Ovary (tissue), 7 donors: ENCODE measurements at regions not wholly inside any gene's neighbourhood (a gene's known extent, or its start where the extent isn't known, plus 50 kb on each side); places are given as distances from the start of the nearest gene placed in this dataset.

Experiments used
- DNase-seq, 5 donors: peaks; one replicate each; pipeline ENCODE4 v3.0.0-alpha.2; 2019 to 2020
- H3K27ac ChIP-seq, 2 donors: fragments of 200-600 bp; one replicate each; pipeline versions ENCODE4 v1.5.1 to v1.8.0; 2019 to 2022
- H3K27me3 ChIP-seq: fragments of 200-600 bp; one replicate; pipeline ENCODE4 v1.8.0; 2022
- H3K36me3 ChIP-seq: fragments of 200-600 bp; sonication (generic); one replicate; pipeline ENCODE4 v1.5.1; 2019
- H3K4me1 ChIP-seq: one replicate; pipeline ENCODE4 v1.8.1; 2013; ENCODE audit warnings: mild to moderate bottlenecking, moderate library complexity; ENCODE audit not compliant: insufficient read depth
- H3K4me3 ChIP-seq: fragments of 200-600 bp; sonication (generic); one replicate; pipeline ENCODE4 v1.5.1; 2017
- H3K9me3 ChIP-seq, 2 donors: fragments of 200-600 bp in 1 of 2; sonication (generic) in 1 of 2; one replicate each; pipeline versions ENCODE4 v1.5.1 to v1.8.1; 2013 to 2019; ENCODE audit warnings: mild to moderate bottlenecking in 1 of 2, moderate library complexity in 1 of 2
- EP300 ChIP-seq: sonication (generic); formaldehyde crosslinking; IDR thresholded peaks from one replicate; pipeline ENCODE4 v1.6.1; 2017; ENCODE audit warnings: antibody characterized with exemption
- POLR2A ChIP-seq: fragments of 450-650 bp; IDR thresholded peaks from one replicate; pipeline ENCODE4 v1.6.1; 2017; ENCODE audit warnings: antibody characterized with exemption, mild to moderate bottlenecking, moderate library complexity
- WGBS, 3 donors: extraction: QIAGEN DNeasy Blood & Tissue Kit in 1 of 3; methylation state at CpG; one replicate each; pipeline versions ENCODE4 v1.1.5 to v1.1.7; 2013 to 2017; 5-methylcytosine and 5-hydroxymethylcytosine counted together
- intact Hi-C, 4 donors: fragments of 100-400 bp; cut with DNase I; formaldehyde crosslinking; loops; one replicate each; pipeline versions ENCODE4 v1.11.0 to v1.15.1; 2022 to 2023
- TF ChIP-seq, protein P1 (sequence below), 3 donors: fragments of 450-650 bp in 2 of 3; fragments of 200-600 bp in 1 of 3; IDR thresholded peaks; one replicate each; pipeline versions ENCODE4 v1.5.1 to v1.8.0; 2016 to 2022; ENCODE audit warnings: antibody characterized with exemption in 3 of 3, mild to moderate bottlenecking in 1 of 3
- donor health status: DM: no; HTN: no; CAD: no; lungs with moderate emphysema.
- donor health status: DM: no; HTN: no; CAD: no.
- donor health status: Bipolar disorder and iron deficiency.
- donor health status: DM: no; HTN: no; CAD: no.
- donor health status: DM: yes; HTN: yes; CAD: no.

DNA sequence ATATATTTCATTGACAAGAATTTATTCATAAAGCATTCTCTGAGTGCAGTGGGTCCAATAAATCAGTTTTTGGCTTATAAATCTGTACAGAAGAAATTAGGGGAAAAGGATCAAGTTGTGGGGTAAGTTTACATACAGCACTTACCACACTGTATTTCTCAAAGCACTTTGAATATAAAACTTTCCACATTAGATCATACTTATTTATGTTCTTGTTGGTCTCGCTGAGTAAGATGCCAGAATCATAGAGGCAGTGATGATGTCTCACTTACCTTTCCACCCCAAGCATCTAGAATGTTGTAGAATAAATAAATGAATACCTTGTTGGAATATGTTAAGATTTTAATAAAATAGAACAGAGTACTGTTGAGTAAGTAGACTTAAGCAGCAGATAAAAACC lies 279.1 kb downstream of the PCDH20 start:
- Histone ChIP-seq H3K27ac (no peak overlapping the region), H3K4me1 (no peaks in the 10 kb centered on the region), H3K27me3 (no peaks in the 10 kb centered on the region), H3K36me3 (no peaks in the 10 kb centered on the region), H3K9me3 (no peaks in the 10 kb centered on the region), H3K4me3 (no peak overlapping the region)
- TF ChIP-seq, protein P1, sequence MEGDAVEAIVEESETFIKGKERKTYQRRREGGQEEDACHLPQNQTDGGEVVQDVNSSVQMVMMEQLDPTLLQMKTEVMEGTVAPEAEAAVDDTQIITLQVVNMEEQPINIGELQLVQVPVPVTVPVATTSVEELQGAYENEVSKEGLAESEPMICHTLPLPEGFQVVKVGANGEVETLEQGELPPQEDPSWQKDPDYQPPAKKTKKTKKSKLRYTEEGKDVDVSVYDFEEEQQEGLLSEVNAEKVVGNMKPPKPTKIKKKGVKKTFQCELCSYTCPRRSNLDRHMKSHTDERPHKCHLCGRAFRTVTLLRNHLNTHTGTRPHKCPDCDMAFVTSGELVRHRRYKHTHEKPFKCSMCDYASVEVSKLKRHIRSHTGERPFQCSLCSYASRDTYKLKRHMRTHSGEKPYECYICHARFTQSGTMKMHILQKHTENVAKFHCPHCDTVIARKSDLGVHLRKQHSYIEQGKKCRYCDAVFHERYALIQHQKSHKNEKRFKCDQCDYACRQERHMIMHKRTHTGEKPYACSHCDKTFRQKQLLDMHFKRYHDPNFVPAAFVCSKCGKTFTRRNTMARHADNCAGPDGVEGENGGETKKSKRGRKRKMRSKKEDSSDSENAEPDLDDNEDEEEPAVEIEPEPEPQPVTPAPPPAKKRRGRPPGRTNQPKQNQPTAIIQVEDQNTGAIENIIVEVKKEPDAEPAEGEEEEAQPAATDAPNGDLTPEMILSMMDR (IDR thresholded peaks at IDR 0.05) = no peak
- TF ChIP-seq EP300 (no peak), POLR2A (no peak)
- DNase-seq = no peak
- 65 to 76% (median 73%) methylated on average over 1 of the region's 1 CpG for WGBS, 3 donors
- intact Hi-C loops = no loop called here

DNA sequence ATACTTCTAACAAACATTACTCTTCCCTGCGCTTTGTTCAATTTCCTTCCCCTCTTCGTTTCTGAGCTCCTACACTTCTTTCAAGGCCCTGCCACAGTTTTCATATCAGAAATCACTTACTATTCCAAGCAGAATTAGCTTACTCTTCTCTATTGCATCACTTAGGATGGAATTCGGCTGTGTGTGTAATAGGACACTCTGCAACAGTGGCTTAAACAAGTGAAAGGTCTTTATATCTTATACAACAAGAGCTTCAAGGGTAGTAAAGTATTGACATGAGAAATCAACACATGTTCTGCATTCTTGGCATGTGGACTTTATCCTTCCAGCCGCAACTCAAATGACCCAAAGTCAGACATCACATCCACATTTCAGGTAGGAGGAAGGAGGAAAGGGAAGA lies 279.6 kb downstream of the PCDH20 start:
- TF ChIP-seq EP300 = no peak
- TF ChIP-seq, protein P1 (IDR thresholded peaks at IDR 0.05) = no peak
- Histone ChIP-seq H3K36me3 (no peaks in the 10 kb centered on the region), H3K4me1 (no peaks in the 10 kb centered on the region), H3K4me3 (no peak overlapping the region), H3K27me3 (no peaks in the 10 kb centered on the region), H3K9me3 (no peaks in the 10 kb centered on the region), H3K27ac (no peak overlapping the region)
- DNase-seq = no peak
- WGBS, 3 donors = 39 to 44% (median 41%) methylated on average over 4 of the region's 4 CpGs
- intact Hi-C loops = no loop called here

GRCh38 chr13:61135583-61135982 lies 280.1 kb downstream of the PCDH20 start:
- Histone ChIP-seq H3K4me1 (no peaks in the 10 kb centered on the region), H3K36me3 (no peaks in the 10 kb centered on the region), H3K9me3 (no peaks in the 10 kb centered on the region), H3K4me3 (no peak overlapping the region), H3K27me3 (no peaks in the 10 kb centered on the region), H3K27ac (no peak overlapping the region)
- no peak for TF ChIP-seq POLR2A
- no peak for TF ChIP-seq EP300
- TF ChIP-seq, protein P1 (IDR thresholded peaks at IDR 0.05) = no peak
- no peak for DNase-seq
- intact Hi-C loops = no loop called here
- 86 to 92% (median 92%) methylated on average over 2 of the region's 2 CpGs for WGBS, 3 donors

- WGBS, 3 donors = 50 to 60% (median 54%) methylated on average over 2 of the region's 2 CpGs
- intact Hi-C loops = no loop called here
Measured at GRCh38 chr13:61128850-61129645, 286.6 kb downstream of the PCDH20 start.

More at GRCh38 chr13:61128850-61129645, 286.6 kb downstream of the PCDH20 start:
- DNase-seq = no peak
- no peaks in the 10 kb centered on the region for H3K9me3 ChIP-seq
- no peak overlapping the region for H3K27ac ChIP-seq
- no peaks in the 10 kb centered on the region for H3K36me3 ChIP-seq
- H3K4me1 ChIP-seq = no peaks in the 10 kb centered on the region
- no peaks in the 10 kb centered on the region for H3K27me3 ChIP-seq
- no peak overlapping the region for H3K4me3 ChIP-seq
- TF ChIP-seq POLR2A (no peak), EP300 (no peak)
- TF ChIP-seq, protein P1 (IDR thresholded peaks at IDR 0.05) = no peak
